HPDE6-E6E7 (cell line): ENCODE measurements at regions not wholly inside any gene's neighbourhood (a gene's known extent, or its start where the extent isn't known, plus 50 kb on each side); places are given as distances from the start of the nearest gene placed in this dataset.

Experiments
- DNase-seq: peaks from one replicate; pipeline ENCODE4 v3.0.0; 2011; ENCODE audit warnings: missing footprints; ENCODE audit errors: extremely low spot score

DNA sequence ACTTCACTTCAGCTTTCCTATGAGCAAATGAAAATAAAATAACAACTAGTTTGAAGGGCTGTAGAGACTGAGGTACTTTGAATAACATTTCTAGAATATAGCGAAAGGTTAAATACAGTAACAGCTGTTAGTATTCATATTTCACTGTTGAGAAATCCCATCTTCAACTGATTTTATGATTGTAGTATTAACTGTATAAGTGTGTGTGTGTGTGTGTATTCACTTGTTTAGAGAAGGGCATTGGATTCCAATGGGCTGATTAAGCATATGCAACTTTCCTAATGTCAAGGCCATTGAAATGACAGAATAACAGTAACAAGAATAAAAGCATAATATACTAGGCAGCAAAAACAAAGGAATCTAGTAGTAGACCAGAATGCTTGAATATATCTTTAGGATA lies 957.5 kb upstream of the EPHA7 start:
- no peak for DNase-seq

DNA sequence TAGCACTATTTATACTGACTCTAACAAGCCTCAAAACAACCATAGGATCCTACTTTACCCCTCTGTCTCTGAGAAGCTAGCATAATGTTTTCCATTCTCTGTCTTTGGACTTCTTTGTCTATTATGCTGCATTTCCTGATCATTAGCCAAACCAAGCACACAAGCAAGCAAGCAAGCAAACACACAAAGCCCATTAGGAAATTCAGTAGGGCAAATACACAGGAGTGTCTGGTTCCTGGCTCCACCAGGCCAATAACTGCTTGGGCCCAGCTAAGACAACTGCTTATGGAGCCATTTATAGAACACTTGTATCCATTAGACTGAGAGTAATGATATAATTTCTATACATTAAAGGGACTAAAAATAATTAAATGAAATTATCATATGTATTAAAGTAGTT lies 952.9 kb upstream of the EPHA7 start:
- no peak for DNase-seq

DNA sequence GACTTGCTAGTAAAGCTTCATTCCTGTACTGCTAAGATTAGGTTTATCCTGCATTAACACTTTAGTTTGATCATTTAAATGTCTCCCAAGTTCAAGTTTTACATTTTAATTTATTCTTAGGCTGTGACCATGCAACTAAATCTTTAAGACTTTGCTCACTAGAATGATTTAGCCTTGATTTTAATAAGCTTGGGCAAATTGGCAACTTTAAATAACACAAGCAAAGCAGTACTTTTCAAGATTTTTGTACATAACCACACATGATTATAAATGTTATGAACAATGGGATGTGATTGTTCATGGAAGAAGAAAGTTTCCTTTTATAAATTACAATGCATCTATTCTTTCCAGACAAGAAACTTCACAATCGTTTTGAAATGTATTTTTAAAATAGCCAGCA lies 948.0 kb upstream of the EPHA7 start:
- DNase-seq = no peak

DNA sequence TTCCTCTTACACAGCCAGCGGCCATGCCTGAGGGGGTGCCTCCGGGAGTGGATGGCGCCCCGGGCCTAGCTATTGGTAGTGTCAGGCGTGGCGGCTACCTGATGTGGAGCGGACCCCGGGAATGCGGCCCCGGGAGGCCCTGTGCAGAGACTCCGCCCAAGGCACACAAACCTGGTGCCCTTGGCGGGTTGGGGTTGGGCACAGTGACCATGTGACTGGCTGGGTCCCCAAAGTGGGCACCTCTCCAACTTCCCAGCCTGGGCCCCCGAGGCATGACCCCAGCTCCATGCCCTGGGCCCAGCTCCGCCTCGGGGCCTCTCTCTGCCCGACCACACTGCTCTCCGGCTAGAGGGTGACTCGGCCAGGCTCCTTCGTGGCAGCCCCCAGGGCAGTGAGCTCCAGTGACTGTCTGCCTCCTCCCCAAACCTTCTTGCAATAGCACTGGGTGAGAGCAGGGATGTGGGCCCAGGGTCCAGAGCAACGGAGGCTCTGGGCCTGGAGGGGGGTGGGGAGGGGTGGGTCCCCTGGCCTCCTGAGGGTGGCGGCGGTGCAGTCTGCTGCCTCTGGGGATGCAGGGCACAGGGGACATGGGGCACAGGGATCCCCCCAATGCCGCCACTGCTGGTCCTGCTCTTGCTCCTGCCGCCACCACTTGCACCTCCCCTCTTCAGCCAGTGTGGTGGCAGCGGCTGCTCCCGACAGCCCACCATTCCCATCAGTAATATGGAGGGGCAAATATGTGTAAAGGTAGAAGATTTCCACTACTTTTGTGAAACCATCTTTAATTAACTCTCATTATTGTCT lies 942.9 kb upstream of the EPHA7 start:
- DNase-seq = no peak

DNA sequence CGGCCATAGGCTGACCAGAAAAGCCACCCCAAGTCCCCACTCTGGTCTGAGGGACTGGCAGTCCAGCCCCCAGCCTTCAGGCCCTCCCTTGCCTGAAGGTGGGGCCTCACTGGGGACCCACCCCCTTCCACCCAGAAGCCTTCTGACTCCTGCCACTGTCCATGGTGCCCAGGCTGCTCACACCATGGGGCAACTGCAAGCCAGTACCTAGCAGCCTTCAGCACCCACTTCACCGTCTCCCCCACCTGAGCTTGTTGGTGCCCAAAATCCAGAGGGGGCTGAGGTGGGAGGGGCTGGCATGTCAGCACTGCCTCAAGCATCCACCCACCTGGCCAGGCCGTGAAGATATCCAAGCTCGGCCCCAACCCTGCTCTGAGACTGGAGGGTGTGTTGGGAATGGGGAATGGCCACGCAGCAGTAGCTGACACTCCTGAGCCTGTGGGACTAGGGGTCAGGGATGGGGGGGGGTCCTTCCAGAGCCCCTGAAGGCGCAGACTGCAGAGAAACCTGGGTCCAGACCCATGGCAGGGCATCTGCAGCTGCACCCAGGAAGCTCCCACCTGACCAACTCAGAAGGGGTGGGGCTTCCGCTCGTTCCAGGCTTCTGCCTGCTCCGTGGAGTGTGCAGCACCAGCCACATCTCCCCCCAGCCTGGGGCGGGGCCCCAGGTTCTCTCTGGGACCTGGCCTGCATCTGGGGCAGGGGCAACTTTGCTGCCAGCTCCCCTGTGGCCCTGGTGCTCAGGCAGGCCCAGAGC lies 942.1 kb upstream of the EPHA7 start:
- no peak for DNase-seq

DNA sequence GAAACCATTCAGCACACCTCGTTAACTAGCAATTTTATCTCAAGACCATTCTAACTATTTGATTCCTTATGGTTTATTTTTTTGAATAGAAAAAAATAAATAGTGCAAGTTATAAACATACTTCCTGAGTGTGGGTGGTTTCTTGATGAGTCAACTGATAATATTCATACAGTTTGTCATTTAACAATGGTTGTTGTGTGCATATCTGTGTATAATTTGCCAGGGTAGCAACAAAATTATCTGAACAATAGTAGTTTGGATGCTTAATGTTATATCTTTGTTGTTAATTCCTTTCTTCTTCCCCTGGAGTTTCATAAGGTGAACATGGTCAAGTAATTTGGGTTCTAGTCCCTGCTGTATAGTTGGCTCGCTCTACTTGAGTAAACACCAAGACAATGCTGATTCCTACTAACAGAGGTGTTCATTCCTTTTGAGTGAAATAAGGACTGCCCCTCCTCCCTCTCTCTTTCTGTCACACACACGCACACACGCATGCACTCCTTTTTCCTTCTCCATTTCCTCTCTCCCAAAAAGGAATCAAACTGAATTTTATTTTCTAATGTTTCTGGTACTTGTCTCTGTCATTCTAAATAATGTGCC lies 938.1 kb upstream of the EPHA7 start:
- DNase-seq = no peak

DNA sequence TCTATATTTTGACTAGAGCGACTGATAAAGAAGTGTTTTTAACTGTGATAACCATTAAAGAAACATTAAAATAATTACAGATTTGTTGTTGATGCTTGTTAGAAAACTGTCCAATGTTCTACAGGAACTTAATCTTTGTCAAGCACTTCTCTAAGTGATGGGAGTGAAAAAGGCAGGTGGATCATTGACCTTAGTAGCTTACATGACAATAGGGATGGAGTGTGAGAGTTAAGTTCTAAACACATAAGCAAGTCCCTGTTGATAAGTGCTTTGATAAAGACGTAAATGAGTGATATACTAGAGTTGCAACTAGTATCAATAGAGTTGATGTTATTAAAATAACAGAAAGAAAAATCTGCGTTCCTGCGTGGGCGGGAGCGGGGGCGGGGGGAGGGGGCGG lies 931.5 kb upstream of the EPHA7 start:
- DNase-seq = no peak

DNA sequence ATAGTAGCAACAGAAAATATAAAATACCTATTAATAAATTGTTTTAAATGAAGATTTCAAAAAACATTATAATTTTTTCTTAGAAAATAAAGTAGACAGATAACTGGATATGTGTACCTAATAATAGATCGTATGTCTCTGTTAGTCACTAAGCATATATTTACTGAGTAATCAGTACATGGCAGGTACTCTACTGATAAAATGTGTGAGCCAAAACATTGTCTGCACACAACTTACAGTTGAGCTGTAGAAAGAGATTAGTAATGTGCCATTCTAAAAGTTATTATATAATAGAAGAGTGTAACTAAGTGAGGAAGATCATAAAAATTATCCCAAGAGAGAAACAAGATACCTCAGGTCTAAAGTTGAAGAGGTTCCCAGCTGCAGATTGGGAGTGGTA lies 929.9 kb upstream of the EPHA7 start:
- DNase-seq = no peak

DNA sequence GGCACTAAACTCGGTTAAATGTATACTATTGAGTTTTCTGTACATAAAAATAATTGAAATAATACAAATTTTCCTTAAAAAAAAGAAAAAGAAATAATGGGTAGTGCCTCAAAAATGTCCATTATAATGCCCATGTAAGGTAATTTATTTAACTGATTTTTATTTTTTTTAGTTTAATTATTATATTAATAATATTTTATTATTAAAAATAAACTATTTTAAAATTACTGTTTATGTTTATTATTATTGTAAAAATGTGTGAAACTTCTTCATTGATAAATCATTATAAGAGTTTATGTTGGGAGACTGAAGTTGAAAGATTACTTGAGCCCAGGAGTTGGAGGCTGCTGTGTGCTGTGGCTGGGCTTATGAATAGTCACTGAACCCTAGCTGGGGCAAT lies 925.5 kb upstream of the EPHA7 start:
- no peak for DNase-seq

DNA sequence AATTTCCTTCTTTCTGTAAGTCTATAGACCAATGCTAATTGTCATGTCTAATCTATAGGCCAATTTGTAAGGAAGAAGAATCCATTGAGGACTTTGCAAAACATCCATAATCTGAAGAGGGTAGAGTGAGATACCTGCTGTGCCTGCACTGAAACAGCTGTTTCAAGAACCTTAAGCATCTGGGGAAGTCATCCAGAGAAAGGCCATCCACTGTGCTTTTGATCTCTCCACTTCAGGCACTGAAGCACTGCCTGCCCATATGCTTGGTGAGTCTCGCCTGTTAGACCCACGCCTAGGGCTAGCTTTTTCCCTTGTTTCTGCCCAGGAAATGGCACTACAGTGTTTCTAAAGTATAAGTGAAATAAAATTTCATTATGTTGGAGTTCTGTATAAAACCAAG lies 921.8 kb upstream of the EPHA7 start:
- no peak for DNase-seq

DNA sequence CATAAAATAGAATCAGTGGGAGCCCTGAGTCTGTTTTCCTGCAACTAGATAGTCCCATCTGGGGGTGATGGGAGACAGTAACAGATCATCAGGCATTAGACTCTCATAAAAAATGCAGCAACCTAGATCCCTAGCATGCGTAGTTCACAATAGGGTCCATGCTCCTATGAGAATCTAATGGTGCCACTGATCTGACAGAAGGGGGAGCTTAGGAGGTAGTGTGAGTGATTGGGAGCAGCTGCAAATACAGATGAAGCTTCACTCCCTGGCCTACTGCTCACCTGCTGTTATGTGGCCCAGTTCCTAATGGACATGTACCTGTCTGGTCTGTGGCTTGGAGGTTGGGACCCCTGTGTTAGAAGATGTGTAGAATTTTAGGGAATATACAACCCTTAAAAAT lies 904.5 kb upstream of the EPHA7 start:
- no peak for DNase-seq

DNA sequence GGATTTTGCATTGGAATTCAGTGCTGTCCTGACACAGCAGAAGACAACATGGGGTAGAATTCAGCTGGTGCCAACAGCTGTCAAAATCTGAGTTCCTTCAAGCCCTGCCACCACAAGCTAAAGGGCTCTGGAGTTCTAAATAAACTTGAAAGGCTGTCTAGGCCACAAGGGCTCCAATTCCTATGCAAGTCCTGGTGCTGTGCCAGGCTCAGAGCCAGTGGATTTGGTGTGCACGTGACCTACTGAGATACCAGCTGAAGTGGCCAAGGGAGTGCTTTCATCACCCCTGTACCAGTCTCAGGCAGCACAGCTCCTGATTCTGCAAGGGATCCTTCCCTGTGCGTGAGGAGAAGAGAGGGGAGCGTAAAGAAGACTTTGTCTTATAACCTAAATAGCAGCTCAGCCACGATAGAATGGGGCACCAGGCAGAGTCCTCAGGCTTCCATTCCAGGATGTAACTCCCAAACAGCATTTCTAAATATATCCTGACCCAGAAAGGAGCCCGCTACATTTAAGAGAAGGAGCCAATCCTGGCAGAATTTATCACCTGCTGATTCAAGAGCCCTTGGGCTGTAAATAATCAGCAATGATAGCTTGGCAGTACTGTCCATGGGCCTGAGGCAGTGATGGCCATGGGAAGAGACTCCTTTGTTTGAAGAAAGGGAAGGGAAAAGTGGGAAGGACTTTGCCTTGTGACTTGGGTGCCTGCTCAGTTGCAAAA lies 881.2 kb upstream of the EPHA7 start:
- no peak for DNase-seq

DNA sequence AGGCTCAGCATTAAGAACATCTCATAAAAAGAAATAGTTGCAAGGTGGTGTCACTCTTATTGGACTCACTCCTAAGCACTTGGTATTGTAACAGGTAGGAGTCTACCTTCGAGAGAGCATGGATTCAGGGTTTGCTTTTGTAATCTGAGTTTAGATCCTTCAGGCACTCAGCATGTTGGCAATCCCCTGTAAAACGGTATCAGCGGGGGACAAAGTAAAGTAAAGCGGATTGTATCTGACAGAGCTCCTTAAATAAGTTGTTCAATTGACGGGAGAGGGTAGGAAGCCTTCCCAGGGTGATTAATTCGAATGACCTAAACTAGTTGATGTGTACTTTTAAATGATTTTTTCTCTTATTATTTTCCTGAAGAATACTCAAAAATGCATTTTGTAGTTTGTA lies 869.8 kb upstream of the EPHA7 start:
- DNase-seq = no peak

DNA sequence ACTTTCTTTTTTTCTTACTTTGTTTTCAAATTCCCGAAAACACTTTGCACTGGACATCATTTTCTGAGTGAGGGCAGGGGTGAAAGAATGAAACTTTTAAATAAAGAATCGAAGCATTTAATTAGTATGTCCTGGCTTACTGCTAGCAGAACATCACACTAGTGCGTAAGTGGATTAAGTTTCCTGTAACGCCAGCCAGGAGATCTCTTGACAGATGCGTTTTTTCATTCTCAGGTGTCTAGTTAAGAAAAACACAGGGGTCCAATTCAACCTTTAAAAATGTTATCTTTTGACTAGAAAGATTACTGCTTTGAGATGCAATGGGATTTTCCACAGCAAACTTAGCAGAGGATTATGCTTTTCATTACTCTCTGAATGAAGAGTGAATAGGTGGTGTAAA lies 858.8 kb upstream of the EPHA7 start:
- no peak for DNase-seq

DNA sequence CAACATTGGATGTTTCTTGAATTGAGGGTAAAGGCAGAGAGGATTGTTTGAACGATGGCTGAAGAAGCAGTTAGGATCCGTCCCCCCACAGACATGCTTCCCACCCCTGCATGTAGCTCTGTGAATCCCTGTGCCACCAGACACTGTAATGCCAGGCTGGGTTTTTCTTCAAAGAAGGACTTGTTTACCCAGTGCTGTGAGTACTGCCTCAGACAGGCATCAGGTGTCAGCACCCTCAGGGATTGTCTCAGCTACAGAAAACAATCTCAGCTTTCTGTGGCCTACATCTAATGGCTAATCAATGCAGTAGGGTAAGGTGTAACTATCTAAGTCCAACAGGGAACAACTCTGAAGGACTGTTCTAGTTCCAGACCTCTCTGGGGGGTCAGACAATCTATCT lies 853.0 kb upstream of the EPHA7 start:
- no peak for DNase-seq

DNA sequence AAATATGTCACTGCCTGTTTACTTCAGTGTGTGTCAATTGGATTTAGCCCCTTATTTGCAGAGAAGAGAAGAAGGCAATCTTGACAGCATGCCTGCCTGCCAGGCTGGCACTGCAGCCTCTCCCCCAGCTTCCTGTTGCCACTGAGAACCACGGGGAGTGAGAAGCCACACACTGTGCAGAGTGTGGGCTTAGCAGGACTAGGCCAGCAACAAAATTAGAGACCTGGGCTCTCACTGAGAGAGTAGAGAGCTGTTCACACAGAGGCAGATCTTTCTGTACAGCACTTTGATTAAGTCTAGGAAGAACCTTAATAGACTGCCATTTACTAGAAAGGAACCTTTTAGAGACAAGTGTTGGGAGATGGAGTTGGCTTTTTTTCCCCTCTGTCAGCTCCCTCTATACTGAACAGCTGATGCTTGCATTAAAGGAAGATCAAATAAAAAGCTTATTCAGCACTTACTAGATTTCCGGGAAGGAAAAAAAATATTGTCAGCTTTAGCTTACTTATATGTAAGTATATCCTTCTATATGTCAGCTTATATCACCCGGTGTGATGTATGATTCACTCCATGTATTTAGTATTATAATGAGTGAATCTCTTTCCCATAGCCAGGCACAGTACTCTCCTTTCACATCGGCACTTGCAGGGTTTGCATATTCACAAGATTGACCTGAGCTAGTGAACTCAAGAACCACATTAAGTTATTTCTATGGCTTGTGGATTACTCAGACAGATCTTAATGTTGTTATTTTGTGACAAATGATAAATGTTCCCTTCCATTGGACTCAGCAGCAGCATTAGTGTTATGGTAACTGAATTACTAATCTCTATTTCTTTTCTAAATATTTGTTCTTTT lies 851.0 kb upstream of the EPHA7 start:
- no peak for DNase-seq

DNA sequence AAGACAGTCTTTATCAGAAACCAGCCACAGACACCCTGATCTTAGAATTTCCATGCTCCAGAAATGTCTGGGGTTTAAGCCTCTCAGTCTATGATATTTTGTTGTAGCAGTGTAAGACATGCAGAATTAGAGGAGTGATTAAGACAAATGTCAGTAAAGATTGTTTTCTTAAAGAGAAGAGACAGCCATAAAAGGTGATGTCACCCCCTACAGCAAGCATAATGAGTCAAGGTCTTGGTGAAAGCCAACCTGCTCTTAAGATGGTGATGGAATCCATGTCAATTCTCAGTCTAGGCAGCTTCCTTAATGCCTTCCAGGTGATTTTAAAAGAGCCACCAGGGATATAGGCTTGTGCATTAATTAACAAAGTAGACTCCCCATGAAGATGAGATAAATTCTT lies 849.9 kb upstream of the EPHA7 start:
- DNase-seq = no peak

DNA sequence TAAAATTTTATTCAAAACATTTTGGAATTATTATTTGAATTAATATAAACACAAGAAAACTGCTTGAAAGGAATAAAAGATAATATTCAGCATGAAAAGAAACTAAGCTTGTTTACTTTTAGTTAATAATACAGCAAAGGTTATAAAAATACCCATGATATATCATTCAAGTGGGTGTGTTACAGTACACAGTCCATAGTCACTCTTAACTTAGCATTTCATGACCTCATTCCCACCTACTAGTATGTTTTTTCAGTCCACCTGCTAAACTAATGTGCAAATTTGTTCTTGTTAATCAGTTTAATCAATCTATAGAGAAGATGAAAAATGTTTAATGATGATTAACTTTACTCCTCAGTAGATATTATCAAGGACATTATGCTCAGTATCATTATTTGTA lies 841.4 kb upstream of the EPHA7 start:
- no peak for DNase-seq

DNA sequence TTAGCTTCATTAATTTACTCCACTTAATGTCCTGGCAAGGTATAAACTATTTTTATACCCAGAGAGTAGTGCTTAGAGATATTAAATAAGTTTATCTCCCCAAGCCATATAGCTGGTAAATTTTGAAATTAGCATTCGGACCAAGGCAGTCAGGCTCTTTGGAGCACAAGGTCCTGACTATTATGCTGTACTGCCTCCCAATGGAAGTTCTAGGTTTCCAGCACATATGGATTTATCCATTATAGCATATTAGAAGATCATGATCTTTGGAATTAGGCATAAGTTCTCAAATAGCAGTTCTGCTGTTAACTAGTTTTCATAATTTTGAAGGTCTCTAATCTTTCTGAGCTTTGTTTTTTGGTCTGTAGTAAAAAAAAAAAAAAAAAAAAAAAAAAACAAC lies 835.3 kb upstream of the EPHA7 start:
- DNase-seq = no peak

DNA sequence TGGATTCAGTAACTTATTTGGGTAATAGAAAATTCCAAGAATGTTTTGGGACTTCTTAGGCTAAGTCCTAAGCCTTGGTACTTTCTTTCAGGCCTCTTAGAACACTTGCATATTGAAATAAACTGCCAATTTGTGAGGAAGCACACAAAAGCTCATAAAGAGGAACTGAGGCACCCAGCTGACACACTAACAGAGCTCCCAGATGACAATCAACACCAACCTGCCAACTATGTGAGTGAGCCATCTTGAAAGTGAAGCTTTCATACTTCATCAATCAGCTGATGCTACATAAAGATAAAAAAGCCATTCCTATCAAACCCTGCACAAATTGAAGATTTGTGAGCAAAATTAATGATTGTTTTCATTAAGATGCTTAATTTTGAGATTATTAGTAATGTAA lies 832.5 kb upstream of the EPHA7 start:
- DNase-seq = no peak

DNA sequence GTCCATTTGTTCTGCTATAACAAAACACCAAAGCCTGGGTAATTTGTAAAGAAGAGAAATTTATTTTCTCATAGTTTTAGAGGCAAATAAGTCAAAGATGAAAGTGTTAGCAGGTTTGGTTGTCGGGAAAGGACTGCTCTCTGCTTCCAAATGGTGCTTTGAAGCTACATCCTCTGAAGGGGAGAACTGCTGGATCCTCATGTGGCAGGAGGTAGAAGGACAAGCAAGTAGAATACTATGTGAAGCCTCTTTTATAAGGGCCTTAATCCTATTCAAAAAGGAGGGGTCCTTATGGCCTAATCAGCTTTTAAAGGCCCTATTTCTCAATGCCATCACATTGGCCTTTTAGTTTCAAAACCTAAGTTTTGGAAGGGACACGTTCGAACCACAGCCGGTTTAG lies 826.0 kb upstream of the EPHA7 start:
- no peak for DNase-seq

DNA sequence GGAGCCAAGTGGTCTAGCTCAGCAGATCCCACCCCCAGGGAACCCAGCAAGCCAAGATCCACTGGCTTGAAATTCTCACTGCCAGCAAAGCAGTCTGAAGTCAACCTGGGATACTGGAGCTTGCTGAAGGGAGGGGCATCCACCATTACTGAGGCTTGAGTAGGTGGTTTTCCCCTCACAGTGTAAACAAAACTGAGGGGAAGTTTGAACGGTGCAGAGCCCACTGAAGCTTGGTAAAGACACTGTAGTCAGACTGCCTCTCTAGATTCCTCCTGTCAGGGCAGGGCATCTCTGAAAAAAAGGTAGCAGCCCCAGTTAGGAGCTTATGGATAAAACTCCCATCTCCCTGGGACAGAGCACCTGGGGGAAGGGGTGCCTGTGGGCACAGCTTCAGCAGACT lies 819.5 kb upstream of the EPHA7 start:
- no peak for DNase-seq
